ENCODE measurements at regions not wholly inside any gene's neighbourhood (a gene's known extent, or its start where the extent isn't known, plus 50 kb on each side); places are given as distances from the start of the nearest gene placed in this dataset.

DNA sequence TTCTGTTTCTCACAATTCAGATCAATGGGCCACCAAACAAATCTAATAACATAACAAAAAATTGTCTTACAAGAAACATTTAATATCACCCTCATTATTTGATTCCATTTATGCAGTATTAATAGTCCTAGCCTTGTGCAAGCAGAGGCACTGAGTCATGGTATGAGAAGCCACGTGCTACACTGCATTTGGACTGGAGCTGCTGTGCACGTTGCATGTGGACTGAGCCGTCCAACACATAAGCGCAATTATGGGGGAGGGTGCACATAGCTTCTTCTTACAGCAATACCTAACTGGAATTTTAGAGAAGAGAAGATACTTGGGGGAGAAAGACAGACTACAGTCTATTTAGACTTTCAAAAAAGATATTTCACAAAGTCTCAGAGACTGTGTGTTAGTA is 329.6 kb upstream of the ID2 start:
- DNase-seq (no peak), ATAC-seq (ENCODE audit: low read depth) (no peak)
- no peaks in the 10 kb centered on the region for H3K4me1 Mint-ChIP-seq
- no peaks in the 10 kb centered on the region for H3K9me3 Mint-ChIP-seq
- peaks cover 34% of the 10 kb centered on the region for H3K27me3 Mint-ChIP-seq
- H3K4me3 Mint-ChIP-seq = no peak overlapping the region
- ChIA-PET POLR2A (no interaction called here), CTCF (no interaction called here)
- H3K36me3 Mint-ChIP-seq (ENCODE audit: low read depth) = no peaks in the 10 kb centered on the region
- H3K27ac Mint-ChIP-seq = no peak overlapping the region
- intact Hi-C loops (cut with micrococcal nuclease) = no loop called here
- TF ChIP-seq, protein P1, sequence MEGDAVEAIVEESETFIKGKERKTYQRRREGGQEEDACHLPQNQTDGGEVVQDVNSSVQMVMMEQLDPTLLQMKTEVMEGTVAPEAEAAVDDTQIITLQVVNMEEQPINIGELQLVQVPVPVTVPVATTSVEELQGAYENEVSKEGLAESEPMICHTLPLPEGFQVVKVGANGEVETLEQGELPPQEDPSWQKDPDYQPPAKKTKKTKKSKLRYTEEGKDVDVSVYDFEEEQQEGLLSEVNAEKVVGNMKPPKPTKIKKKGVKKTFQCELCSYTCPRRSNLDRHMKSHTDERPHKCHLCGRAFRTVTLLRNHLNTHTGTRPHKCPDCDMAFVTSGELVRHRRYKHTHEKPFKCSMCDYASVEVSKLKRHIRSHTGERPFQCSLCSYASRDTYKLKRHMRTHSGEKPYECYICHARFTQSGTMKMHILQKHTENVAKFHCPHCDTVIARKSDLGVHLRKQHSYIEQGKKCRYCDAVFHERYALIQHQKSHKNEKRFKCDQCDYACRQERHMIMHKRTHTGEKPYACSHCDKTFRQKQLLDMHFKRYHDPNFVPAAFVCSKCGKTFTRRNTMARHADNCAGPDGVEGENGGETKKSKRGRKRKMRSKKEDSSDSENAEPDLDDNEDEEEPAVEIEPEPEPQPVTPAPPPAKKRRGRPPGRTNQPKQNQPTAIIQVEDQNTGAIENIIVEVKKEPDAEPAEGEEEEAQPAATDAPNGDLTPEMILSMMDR (IDR thresholded peaks at IDR 0.05) = no peak

DNA sequence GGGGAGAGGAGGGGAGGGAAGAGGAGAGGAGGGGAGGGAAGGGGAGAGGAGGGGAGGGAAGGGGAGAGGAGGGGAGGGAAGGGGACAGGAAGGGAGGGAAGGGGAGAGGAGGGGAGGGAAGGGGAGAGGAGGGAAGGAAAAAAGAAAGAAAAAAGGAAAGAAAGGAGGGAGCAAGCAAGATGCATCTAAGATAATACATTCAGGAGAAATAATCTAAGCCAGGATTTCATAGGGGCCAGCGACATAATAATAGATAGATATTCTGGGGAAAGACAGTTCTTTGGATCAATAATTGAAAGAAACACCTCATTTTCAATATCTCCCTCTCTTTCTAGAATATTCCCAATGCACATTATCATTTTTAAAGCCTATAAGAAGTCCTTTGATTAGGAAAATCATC is 328.9 kb upstream of the ID2 start:
- DNase-seq = no peak
- Mint-ChIP-seq H3K4me3 (no peak overlapping the region), H3K27me3 (peaks cover 34% of the 10 kb centered on the region), H3K4me1 (no peaks in the 10 kb centered on the region), H3K9me3 (no peaks in the 10 kb centered on the region), H3K36me3 (ENCODE audit: low read depth) (no peaks in the 10 kb centered on the region), H3K27ac (no peak overlapping the region)
- no peak for ATAC-seq (ENCODE audit: low read depth)
- intact Hi-C loops (cut with micrococcal nuclease) = no loop called here
- CTCF ChIA-PET = no interaction called here
- POLR2A ChIA-PET = no interaction called here
- TF ChIP-seq, protein P1 (IDR thresholded peaks at IDR 0.05) = no peak

DNA sequence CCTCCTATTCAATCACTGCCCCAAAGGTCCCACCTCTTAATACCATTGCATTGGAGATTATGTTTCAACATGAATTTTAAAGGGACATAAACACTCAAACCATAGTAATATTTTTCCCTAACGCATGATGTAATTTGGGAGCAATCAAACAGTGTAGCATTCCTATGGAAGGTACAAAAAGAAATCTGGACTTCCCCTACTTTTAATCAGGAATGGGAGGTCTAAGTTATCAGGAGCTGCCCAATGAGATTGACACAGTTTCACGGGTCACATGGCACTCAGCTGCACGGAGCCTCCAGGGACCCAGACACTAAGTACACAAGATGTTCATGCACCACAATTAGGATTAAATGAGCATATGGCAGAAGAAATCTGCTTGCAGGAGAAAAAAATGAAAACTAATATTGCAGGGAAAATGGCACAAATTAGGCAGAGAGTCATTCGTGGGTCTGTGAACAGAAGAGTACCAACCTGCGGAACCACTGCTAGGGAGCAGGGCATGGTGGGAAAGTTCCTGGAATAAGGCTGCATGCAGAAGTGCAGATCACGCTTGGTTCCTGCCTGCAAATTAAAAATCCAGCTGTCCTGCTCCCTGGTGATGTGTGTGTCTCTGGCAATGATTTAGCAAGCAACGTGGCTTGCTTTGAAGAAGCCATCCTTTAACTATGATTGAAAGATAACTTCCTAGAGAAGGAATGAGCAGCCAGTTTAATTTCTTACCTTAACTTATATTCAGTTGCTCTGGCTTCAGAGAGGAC is 326.6 kb upstream of the ID2 start:
- no peaks in the 10 kb centered on the region for H3K36me3 Mint-ChIP-seq (ENCODE audit: low read depth)
- no peak overlapping the region for H3K27ac Mint-ChIP-seq
- no peak overlapping the region for H3K4me3 Mint-ChIP-seq
- ChIA-PET POLR2A (no interaction called here), CTCF (no interaction called here)
- no peaks in the 10 kb centered on the region for H3K4me1 Mint-ChIP-seq
- DNase-seq = no peak
- TF ChIP-seq, protein P1 (IDR thresholded peaks at IDR 0.05) = no peak
- no peak for ATAC-seq (ENCODE audit: low read depth)
- intact Hi-C loops (cut with micrococcal nuclease) = no loop called here
- H3K9me3 Mint-ChIP-seq = no peaks in the 10 kb centered on the region
- peaks cover 34% of the 10 kb centered on the region for H3K27me3 Mint-ChIP-seq

DNA sequence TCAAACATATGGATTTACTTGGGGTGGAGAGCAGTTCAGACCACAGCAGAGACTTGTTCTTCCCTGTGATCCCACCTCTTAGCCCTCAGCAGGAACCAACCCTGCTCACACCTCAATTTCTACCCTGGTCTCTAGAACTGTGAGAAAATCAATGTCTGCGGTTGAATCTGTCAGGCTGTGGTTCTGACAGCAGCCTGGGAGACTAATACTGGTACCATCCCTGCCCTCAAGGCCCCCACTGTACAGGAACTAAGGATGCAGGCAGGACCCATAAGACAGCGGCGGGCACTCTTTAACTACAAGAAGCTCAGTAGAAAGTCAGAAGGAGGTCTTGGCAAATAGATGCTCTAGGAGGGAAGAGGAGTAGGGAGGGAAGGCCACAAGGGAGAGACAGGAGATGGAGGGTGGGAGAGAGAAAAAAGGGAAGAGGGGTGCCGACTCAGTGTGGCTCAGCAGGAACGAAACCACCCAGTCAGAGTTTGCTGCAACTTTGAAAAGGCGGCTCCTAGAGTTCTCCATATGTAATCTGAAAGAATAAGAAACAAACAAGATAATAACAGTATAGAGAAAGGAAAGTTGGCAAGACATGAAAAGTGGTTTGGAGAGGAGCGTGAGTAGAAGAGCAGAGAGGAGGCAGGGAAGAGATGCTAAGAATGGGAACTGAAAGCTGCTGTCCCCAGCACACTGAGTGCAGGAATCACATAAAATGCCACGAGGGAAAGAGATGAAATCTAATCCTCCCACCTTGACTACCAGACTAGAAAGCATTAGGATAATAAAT is 323.9 kb upstream of the ID2 start:
- H3K4me1 Mint-ChIP-seq = no peaks in the 10 kb centered on the region
- DNase-seq = no peak
- ATAC-seq (ENCODE audit: low read depth) = no peak
- H3K27ac Mint-ChIP-seq = no peak overlapping the region
- TF ChIP-seq, protein P1 (IDR thresholded peaks at IDR 0.05) = no peak
- no peaks in the 10 kb centered on the region for H3K36me3 Mint-ChIP-seq (ENCODE audit: low read depth)
- ChIA-PET CTCF (no interaction called here), POLR2A (no interaction called here)
- H3K27me3 Mint-ChIP-seq = peaks cover 33% of the 10 kb centered on the region
- no peaks in the 10 kb centered on the region for H3K9me3 Mint-ChIP-seq
- no peak overlapping the region for H3K4me3 Mint-ChIP-seq
- intact Hi-C loops (cut with micrococcal nuclease) = no loop called here

DNA sequence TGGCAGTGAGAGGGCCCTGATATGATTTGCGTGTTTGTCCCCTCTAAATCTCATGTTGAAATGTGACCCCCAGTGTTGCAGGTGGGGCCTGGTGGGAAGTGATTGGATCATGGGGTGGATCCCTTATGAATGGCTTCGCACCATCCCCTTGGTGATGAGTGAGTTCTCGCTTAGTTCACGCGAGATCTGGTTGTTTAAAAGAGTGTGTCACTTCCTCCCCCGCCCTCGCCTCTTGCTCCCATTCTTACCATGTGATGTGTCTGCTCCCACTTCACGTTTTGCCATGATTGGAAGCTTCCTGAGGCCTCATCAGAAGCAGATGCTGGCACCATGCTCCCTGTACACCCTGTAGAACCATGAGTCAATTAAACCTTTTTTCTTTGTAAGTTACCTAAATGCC is 319.9 kb upstream of the ID2 start:
- Mint-ChIP-seq H3K27me3 (peaks cover 28% of the 10 kb centered on the region), H3K27ac (no peak overlapping the region), H3K36me3 (ENCODE audit: low read depth) (no peaks in the 10 kb centered on the region), H3K4me1 (no peaks in the 10 kb centered on the region), H3K9me3 (no peaks in the 10 kb centered on the region), H3K4me3 (no peak overlapping the region)
- ChIA-PET POLR2A (no interaction called here), CTCF (no interaction called here)
- intact Hi-C loops (cut with micrococcal nuclease) = no loop called here
- no peak for ATAC-seq (ENCODE audit: low read depth)
- TF ChIP-seq, protein P1 (IDR thresholded peaks at IDR 0.05) = no peak
- no peak for DNase-seq

All from activated B cell treated with CpG ODN at 0.5 μM for 24 hours (primary cell).